Lower leg skin (tissue), 4 donors: ENCODE measurements at regions not wholly inside any gene's neighbourhood (a gene's known extent, or its start where the extent isn't known, plus 50 kb on each side); places are given as distances from the start of the nearest gene placed in this dataset.

Source experiments
- DNase-seq, 2 donors: peaks; one replicate each; pipeline ENCODE4 v3.0.0-alpha.2; 2019; ENCODE audit warnings: low spot score in 2 of 2
- H3K4me3 ChIP-seq: fragments of 200-600 bp; sonication (generic); 2 replicates; pipeline ENCODE4 v1.5.1; 2017; ENCODE audit warnings: mild to moderate bottlenecking, low read depth; ENCODE audit not compliant: poor library complexity, severe bottlenecking
- POLR2A ChIP-seq, 2 donors: fragments of 450-650 bp; IDR thresholded peaks; one replicate each; pipeline ENCODE4 v1.6.1; 2016 to 2017; ENCODE audit warnings: antibody characterized with exemption in 2 of 2, mild to moderate bottlenecking in 1 of 2, moderate library complexity in 1 of 2
- WGBS, 2 donors: methylation state at CpG; one replicate each; pipeline ENCODE4 v1.1.5; 2018; 5-methylcytosine and 5-hydroxymethylcytosine counted together
- intact Hi-C: fragments of 100-400 bp; cut with DNase I; formaldehyde crosslinking; loops from one replicate; pipeline ENCODE4 v1.15.0; 2023; ENCODE audit warnings: low total_unique reads
- TF ChIP-seq, protein P1 (sequence below), 3 donors: fragments of 450-650 bp; IDR thresholded peaks; one replicate each; pipeline ENCODE4 v1.5.1; 2016; ENCODE audit warnings: antibody characterized with exemption in 3 of 3, mild to moderate bottlenecking in 3 of 3, moderate library complexity in 2 of 3

DNA sequence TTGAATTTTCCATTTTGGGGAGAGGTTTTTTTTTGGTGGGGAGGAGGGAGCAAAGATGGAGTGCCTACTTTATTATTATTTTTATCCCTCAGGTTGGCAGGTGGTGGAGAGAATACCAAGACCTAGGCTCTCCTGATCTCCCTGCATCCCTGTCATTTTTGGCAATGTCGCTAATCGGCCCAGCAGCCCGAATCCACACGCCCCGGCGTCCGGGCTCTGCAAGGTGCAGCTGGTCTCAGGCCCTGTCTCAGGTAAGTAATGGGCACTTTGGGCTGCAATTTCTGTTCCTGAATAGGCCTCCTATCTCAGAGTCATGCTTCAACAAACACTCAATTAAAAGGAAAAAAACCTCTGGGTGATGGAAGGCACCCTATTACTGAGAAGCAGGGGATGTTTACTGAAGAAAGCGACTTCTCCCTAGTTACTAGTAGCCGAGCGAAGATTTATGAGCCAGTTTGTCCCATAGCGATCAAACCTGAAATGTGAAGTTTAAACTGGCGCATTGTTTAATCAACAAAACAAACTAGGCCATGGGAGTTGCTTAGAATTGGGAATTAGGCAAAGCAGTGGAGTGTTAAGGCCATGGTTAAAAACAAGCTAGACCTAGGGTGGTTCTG is 137.8 kb downstream of the RWDD3 start:
- H3K4me3 ChIP-seq = no peak overlapping the region
- 91 to 92% methylated on average over 12 of the region's 12 CpGs for WGBS, 2 donors
- no peak for DNase-seq
- TF ChIP-seq POLR2A (IDR thresholded peaks at IDR 0.05) = no peak
- TF ChIP-seq, protein P1, sequence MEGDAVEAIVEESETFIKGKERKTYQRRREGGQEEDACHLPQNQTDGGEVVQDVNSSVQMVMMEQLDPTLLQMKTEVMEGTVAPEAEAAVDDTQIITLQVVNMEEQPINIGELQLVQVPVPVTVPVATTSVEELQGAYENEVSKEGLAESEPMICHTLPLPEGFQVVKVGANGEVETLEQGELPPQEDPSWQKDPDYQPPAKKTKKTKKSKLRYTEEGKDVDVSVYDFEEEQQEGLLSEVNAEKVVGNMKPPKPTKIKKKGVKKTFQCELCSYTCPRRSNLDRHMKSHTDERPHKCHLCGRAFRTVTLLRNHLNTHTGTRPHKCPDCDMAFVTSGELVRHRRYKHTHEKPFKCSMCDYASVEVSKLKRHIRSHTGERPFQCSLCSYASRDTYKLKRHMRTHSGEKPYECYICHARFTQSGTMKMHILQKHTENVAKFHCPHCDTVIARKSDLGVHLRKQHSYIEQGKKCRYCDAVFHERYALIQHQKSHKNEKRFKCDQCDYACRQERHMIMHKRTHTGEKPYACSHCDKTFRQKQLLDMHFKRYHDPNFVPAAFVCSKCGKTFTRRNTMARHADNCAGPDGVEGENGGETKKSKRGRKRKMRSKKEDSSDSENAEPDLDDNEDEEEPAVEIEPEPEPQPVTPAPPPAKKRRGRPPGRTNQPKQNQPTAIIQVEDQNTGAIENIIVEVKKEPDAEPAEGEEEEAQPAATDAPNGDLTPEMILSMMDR (IDR thresholded peaks at IDR 0.05) = no peak
- intact Hi-C loops = no loop called here

- TF ChIP-seq, protein P1 (IDR thresholded peaks at IDR 0.05) = no peak
- no peak for TF ChIP-seq POLR2A (IDR thresholded peaks at IDR 0.05)
- WGBS, 2 donors = 72 to 76% methylated on average over 4 of the region's 4 CpGs
- DNase-seq = no peak
- intact Hi-C loops = no loop called here
- no peak overlapping the region for H3K4me3 ChIP-seq
Measured at GRCh38 chr1:95375174-95375573, 141.2 kb downstream of the RWDD3 start.

DNA sequence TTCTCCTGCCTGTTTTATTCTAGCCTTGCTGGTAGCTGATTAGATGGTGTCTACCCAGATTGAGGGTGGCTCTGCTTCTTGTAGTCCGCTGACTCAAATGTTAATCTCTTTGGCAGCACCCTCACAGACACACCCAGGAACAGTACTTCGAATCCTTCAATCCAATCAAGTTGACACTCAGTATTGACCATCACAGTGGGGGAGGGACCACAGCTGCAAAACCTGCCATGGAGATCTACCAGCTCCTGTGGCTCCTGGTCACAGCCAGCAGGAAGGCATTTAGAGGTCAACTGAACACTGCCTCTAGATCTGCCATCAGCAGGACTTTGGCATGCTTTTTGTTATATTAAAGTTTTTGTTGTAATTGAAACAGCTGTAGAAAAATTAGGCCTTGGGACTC is 146.9 kb downstream of the RWDD3 start:
- WGBS, 2 donors = 68 to 69% methylated on average over 2 of the region's 2 CpGs
- no peak overlapping the region for H3K4me3 ChIP-seq
- no peak for TF ChIP-seq POLR2A (IDR thresholded peaks at IDR 0.05)
- TF ChIP-seq, protein P1 (IDR thresholded peaks at IDR 0.05) = no peak
- no peak for DNase-seq
- intact Hi-C loops = no loop called here

DNA sequence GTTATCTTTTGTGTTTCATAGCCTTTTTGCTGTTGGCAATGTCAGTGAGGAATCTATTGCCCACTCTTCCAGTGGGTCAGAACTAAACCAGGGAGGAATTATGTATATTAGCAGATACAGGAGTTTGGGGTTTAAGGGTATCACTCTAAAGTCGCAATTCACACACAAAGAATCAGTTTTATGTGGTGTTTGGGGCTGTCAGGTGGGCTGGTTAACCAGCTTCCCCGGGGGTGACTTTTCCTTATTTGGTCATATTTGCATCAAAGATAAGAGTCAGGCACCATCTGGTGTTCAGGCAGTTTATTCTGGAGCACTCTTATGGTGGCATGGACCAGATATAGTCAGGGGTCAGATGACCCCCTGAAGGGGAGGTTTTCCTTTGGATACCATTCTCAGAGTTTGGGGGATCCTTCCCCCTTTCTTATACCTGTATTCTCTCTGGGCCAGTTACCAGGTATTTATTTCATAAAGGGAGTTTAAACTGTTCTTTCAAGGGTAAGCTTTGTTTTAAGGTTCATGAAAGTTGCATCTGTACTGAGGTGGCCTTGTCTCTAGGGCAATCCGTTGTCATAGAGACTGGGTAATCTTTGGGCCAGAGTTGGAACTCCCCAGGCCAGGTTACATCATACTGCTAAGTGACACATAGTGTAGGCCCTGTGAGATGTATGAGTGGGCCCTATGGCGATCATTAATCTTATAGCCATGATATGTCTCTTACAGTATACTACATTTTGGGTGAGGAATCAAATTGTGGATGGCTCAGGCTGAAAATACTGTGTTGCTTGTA is 148.2 kb downstream of the RWDD3 start:
- intact Hi-C loops = no loop called here
- TF ChIP-seq, protein P1 (IDR thresholded peaks at IDR 0.05) = no peak
- TF ChIP-seq POLR2A (IDR thresholded peaks at IDR 0.05) = no peak
- no peak overlapping the region for H3K4me3 ChIP-seq
- DNase-seq = no peak
- WGBS, 2 donors = 66 to 71% methylated on average over 4 of the region's 4 CpGs

DNA sequence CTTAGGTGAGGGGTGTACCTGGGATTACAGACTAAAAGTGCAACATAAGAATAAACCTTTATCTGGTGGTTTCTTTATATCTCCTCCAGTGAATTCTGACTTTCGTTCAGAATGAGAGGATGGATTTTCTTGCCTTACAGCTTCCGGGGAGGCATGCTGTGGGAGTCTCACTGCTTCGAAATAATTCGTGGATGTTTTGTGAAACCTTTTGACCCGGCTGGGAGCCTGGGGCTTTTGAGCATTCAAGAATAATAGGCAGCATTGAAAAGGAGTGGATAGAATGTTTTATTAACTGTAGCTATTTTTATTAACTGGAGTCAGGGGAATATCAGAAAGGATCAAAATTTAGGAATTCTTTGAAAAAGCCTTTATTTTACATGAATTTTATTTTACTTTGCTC is 149.1 kb downstream of the RWDD3 start:
- DNase-seq = no peak
- intact Hi-C loops = no loop called here
- no peak for TF ChIP-seq POLR2A (IDR thresholded peaks at IDR 0.05)
- TF ChIP-seq, protein P1 (IDR thresholded peaks at IDR 0.05) = no peak
- 64 to 68% methylated on average over 5 of the region's 5 CpGs for WGBS, 2 donors
- H3K4me3 ChIP-seq = no peak overlapping the region
